Activated CD4-positive, alpha-beta T cell treated with anti-CD3 and anti-CD28 coated beads for 4 hours (primary cell): ENCODE measurements at regions not wholly inside any gene's neighbourhood (a gene's known extent, or its start where the extent isn't known, plus 50 kb on each side); places are given as distances from the start of the nearest gene placed in this dataset.

Source experiments
- DNase-seq, 2 donors: peaks; one replicate each; pipeline ENCODE4 v3.0.0-alpha.2; 2020

DNA sequence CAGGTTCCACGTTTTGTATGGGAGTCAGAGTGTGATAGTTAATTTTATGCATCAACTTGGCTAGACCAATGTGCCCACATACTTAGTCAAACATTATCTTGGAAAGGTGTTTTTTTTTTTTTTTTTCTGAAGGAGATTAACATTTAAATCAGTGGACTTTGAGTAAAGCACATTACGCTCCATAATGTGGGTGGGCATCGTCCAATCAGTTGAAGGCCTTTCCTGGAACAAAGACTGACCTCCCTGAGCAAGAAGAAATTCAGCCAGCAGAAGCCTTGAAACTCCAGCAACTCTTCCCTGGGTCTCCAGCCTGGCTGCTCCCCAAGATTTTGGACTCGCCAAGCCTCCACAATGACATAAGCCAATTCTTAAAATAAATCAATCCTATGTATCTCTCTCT is 711.4 kb downstream of the MTRR start:
- no peak for DNase-seq

DNA sequence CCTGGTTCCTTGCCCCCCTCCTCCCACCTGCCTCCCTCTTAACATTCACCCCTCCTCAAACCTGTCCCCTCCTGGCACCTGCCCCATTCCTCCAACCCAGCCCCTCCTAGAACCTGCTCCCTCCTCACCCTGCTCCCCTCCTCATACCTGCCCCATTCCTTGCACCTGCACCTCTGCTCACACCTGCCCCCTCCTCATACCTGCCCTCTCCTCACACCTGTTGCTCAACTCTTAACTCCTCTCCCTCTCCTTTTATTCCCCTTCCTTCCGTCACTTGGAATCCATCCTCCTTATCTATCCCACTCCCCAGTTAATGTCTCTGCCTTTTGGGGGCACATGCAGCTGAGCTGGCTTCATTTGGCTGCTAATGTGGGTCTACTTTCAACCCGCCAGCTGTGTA is 712.1 kb downstream of the MTRR start:
- no peak for DNase-seq

DNA sequence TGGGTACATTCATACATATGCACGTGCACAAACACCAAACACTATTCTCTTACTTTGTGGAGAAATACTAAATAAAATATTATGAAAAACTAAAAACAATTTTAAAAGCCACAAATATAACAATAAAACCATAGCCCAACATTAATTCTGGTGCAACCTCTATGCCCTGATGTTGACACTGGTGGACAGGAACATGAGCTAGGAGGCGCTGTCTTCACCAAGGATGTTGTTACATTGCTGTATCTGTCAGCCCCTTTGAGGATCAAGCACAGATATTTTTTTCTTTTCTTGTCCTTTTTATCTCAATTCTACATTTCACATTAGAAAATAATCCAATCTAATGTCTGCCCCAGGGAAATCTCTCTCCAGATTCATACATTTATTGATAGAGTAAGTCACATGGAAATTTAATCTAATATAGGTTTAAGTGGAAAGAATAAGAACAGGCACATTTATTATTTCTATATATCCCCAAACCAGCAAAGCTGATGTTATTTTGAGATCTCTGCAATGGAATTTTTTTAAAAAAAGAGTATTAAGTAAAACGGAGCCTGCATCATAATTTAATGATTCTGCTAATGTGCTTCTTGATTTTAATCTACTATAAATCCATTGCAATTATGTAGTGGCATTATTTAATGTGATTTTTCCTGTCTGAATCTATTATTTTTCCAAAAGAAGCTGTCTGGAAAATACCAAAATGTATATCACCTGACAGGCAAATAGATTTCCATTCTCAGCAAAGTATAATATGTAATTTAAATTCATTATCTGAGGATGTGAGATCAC is 716.5 kb downstream of the MTRR start:
- no peak for DNase-seq

DNA sequence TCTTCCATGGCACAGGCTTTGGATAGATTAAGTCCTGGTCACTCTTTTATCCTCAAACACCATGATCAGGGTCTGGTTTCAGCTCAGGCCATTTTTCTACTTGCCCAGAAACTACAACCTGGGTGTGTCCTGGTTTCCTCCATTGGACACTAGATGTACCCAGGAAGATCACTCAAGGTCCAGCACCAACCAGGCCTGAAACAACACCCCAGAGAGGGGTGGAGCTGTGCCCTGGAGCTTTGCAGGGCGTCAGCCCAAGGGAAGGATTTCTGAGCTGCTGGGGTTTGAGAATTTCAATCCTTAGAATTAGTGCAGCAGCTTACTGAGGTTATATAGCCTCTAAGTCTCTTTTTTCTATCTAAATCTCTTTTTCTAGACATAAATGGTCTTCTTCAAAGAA is 722.0 kb downstream of the MTRR start:
- no peak for DNase-seq

DNA sequence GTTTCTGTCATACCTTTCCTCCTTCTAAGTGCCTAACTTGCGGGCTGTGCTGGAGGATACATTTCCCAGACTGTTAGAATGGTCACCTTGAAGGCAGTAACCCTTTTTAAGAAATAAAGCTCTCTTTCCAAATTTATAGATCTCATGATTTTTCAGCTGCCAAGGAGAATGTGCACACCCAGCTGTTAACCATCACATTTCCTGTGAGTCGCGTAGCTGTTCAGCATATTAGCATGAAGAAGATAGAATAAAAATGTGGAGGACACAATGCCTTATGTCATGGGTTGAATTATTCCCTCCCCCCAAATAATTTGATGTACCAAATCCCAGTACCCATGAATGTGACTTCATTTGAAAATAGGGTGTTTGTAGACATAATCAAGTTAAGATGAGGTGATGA is 729.4 kb downstream of the MTRR start:
- no peak for DNase-seq

DNA sequence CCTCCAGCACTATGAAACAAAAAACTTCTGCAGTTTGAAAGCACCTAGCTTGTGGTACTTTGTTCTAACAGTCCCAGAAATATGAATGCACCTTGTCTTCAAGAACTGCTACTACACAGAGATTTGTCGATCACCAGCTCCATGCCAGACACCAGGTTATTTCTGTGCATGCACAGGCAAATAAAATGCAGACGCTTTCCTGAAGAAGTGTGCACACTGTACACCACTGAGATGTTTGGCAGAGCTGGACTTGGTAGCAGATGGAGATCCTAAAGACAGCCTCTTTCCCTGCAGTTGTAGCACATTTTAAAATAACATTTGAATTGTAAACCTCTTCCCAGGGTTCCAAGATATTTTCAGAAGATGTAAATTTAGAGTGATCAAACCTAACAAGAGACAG is 730.0 kb downstream of the MTRR start:
- no peak for DNase-seq

DNA sequence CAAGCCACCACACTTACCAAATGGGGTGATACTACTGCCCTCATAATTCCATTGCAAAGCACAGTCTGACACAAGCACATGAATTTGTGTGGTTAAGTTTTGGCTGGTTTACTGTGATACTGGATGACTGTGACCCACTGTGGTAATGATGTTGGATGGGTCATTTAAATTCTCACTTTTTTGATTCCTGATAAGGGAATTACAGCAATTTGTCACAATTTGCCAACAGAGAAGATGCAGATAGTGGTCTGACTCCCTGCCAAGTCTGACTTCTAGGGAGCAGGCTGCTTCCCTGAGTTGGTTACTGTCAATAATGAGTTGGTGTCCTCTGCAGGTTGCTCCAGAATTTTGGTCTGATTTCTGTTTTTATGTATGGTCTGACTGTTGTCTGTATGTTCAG is 731.9 kb downstream of the MTRR start:
- no peak for DNase-seq

DNA sequence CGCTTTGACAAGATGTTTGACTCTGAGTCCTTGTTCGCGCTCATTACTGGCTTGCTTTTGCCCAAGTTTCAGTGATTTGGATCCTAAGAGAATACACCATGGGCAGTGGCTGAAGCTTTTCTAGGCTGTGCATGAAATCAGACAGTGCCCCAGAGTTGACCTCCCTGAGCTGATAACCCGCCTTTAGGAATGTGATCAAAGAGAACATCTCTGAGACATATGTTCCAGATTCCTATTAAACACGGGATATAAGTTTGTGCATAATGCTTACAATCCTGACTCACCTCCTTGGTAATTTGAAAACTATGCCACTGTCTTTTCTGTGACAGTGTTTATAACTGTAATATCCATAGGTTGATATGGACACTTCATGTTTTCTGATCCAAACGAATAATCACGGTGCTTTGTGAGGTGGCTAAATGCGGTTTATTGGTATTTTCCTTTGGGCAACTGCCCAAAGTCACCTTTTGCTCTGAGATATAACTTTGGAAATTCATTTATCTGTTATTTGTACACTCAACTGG is 732.9 kb downstream of the MTRR start:
- DNase-seq: no peak

DNA sequence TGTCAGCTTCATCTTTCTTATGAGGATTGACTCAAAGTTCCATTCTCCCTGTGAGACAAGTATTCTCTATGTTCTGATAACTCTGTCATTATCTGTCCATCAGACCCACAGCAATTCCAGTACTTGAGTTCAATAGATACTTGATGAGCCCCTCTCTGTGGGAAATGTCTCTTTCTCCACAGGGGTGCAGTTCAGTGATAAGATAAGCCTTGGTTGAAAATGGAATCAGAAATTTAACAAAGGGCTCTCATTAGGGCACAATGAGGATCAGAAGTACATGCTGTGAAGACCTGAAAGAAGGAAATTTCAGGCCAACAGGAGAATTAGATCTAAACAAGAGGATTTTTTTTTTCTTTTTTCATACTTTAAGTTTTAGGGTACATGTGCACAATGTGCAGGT is 737.3 kb downstream of the MTRR start:
- DNase-seq: no peak

DNA sequence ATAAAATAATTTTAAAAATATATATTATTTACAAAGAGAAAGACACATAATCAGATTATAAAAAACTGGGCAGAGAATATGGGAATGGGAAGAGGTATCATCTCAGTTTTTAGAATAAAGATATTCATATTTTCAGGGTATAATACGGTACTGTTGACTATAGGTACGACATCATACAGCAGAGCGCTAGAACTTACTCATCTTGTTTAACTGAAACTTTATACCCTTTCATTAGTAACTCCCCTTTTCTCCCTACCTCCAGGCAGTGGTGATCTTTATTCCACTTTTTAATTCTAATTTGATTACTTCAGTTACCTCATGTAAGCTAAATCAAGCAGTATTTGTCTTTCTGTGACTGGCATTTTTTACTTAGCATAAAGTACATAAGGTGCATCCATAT is 742.1 kb downstream of the MTRR start:
- DNase-seq: no peak

DNA sequence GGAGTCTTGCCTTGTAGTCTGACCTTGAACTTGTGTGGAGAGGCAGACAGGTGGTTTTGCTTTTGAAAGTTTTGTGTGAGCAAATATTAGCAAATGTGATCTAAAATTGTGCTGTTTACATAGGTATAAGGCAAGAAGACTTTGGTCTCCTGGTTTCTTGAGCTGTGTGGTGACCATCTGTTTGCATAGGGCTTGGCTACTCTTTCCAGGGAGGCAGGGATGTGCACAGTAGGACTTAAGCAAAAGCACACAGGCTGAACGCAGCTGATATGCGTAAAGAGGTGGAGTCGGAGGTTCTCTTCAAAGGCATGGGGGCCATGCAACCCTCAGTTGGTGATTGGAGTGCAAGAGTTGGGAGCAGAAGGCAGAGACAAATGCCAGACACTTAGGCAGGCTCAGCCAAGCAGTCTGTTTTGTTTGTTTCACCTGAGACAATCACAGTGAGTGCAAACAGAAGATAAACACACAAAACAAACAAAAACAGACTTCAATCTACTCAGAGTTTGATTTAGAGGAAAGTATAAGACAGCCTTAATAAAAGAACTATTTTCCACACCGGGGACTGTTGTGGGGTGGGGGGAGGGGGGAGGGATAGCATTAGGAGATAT is 744.2 kb downstream of the MTRR start:
- DNase-seq: no peak

DNA sequence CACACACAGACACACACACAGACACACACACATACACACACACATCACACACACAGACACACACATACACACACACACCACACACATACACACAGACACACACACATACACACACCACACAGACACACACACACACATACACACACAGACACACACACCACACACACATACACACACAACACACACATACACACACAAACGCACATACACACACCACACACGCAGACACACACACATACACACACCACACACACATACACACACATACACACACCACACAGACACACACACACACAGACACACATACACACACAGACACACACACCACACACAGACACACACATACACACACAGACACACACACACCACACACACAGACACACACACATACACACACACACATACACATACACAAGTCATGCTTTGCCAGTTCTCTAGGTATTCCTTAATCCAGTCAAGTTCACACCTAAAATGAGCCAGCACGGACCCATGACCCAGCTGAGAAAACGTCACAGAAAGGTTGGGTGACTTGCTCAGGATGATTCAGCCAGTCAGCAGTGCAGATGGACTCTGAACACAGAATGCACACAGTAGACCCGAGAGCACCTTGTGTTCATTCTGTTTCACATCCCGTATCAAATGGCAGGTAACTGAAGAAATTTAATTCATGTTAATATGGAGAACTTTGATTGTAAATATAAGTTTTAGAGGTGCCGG is 746.4 kb downstream of the MTRR start:
- DNase-seq: no peak

DNA sequence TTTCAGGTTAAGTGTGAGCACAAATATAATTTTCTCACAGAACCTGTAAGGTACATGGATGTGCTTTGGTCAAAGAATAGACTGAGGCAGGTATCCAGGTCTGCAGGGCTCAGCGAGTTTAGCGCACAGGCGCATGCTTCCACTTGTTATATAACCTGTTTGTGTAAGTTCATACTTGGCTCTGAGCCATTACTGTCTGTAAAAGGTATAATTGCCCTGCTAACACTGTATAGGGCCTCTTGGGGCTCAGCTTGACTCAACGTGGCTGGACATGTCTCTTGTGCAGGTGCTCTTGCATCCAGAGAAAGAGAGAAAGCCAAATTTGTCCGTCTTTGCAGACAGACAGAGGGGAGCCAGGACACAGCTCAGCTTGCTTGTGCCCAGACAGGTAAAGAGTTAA is 759.6 kb downstream of the MTRR start:
- DNase-seq: no peak

DNA sequence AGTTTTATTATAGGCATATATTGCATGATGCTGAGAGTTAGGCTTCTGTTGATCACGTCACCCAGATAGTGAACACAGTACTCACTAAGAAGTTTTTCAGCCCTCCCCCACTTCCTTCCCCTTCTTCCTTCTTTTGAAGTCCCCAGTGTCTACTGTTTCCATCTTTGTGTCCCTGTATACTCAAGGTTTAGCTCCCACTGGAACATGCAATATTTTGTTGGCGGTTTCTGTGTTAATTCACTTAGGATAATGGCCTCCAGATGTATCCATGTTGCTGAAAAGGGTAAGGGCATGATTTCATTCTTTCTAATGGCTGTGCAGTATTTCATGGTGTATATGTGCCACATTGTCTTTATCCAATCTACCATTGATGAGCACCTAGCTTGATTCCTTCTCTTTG is 764.3 kb downstream of the MTRR start:
- no peak for DNase-seq

DNA sequence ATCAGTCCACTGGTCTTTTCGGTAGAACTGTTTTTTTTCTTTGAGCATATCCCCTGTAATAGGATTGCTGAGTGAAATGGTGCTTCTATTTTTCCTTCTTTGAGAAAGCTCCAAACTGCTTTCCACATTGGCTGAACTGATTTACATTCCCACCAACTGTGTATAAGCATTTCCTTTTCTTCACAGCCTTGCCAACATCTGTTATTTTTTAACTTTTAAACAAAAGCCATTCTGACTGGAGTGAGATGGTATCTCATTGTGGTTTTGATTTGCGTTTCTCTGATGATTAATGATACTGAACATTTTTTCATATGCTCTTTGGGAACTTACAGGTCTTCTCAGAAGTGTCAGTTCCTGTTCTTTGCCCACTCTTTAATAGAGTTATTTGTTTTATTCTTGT is 764.7 kb downstream of the MTRR start:
- no peak for DNase-seq

DNA sequence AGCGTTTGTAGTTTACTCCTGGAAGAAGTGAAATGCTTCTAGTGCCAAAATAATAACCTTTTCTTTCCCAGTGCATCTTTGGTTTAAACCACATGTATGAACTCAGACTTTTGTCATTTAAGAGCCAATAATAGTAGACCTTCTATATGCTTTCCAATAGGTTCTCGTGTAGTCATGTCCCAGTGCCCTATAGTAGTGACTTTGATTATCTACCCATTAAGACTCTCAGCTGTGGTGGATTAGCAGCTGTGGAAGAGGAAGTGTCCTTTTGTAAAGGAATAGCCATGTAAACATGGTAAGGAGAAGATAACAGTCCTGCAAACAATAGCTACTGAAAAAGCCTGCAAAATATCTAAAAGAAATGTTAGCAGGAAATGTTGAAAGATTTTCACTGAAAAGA is 765.3 kb downstream of the MTRR start:
- DNase-seq: no peak

DNA sequence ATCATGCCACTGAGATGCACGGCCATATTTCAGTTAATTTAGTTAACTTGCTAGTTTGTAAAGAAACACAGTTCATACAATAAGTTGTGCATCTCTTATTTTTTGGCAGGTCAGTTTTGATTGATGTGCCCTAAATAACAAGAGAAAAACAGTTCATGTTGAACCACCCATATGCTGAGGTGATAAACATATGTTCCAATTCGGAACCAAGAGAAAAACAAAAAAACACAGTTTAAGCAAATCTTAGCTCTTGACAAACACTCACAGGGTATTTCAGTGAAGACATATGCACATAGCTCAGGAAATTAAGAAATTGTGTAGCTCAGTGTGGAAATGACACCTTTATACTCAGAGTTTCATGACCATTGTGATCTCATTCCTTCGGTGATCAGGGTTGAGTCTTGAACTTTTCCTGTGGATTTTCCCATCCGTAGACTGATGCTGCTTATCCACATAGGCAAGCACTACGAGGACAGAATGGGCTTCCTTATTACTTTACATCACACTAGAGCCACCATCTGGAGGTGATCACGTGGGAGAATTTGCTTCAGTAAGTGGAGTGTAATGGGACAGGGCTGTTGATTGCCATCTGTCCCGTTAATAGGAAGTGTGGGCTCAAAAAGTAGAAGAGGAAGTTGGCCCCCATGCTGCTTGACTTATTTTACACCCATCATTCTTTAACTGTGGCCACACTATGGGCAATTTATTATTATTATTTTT is 773.0 kb downstream of the MTRR start:
- no peak for DNase-seq

DNA sequence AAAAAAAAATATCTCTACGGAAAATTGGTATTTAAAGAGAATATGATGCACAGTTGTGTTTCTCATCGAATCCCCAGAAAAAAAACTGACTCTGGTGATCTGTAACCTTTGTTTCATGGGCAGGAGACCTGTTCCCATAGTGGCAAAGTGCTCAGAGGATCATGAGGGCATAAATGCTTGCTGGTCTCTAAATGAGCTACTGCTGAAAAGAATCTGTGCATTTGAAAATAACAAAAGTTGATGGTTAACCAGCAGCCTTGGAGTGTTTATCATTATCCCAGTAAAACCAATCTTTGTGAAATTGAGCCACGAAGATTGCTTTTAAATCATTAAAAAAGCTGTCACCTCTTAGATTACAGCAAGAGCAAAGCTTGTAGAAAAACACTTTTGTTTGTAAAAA is 775.4 kb downstream of the MTRR start:
- DNase-seq: no peak

DNA sequence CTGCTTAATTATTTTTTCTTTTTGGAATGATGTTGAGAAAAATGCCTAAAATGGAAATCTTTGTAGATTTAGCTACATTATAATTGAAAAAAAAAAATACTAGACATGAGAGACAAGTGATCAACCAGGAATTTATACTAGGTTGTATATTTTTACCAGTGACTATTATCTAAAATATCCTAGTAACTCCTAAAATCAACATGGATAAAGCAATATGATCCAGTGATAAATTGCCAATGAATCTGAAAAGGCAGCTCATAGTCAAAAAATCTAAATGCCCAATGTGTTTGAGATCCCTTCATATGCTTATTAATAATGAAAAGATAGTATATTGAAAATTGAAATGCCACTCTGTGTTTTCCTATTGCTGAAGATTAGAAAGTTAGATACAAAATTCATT is 778.2 kb downstream of the MTRR start:
- DNase-seq: no peak

DNA sequence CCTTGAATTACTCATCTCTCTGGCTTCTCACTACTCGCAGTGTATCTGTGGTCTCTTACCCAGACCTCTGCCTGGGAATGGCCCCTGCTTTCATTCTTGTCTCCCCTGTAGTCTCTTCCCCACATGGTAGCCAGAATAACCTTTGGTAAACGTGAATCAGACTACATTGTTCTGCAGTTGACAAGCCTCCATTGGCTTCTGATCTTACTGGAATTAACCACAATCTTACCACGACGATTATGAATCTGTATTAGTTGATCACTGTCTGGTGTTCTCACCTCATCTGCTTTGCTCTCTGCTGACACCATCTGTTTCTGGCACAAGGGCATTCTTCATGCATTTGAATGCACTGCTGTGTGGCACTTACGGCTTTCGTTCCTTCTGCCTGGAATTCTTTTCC is 781.2 kb downstream of the MTRR start:
- no peak for DNase-seq

DNA sequence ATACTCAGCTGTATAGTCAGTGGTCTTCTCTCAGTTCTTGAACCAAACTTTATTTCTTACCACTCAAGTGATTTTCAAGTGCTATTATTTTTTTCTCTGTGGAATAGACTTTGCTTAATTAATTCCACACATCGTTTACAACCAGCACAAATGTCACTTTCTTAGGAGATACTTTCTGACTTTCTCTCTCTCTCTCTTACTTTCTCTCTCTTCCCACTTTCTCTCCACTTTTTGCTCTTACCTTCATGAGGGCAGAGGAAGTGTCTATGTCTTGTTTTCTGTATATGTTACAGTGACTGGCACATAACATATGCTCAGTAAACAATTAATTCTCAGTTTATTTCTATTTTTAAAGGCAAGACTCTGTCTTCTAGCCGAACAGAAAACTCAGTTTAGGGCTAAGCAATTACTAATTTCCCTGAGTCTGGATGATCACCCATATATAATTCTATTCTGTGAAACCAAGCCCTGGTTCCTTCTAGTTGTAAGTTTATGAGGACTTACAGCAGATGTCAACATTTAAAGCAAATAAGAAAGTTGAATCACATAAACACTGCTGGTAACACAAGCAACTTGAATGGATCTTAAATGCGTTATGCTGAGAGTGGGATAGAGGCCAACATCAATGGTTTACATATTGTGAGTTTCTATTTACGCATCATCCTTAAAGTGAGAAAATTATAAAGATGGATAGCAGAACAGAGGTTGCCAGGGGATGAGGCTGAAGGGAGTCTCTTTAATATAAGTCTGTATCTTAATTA is 791.4 kb downstream of the MTRR start:
- DNase-seq: no peak

DNA sequence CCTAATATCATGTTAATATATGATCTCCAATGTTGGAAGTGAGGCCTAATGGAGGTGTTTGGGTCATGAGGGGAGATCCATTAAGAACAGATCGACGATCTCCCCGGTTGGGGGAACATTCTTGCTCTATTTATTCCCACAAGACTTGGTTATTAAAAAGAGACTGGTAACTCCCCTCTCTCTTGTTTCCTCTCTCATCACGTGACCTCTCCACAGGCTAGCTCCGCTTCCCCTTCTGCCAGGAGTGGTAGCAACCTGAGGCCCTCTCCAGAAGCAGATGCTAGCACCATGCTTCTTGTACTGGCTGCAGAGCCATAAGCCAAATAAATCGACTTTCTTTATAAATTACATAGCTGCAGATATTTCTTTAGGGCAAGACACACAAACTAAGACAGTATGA is 794.4 kb downstream of the MTRR start:
- DNase-seq: no peak

DNA sequence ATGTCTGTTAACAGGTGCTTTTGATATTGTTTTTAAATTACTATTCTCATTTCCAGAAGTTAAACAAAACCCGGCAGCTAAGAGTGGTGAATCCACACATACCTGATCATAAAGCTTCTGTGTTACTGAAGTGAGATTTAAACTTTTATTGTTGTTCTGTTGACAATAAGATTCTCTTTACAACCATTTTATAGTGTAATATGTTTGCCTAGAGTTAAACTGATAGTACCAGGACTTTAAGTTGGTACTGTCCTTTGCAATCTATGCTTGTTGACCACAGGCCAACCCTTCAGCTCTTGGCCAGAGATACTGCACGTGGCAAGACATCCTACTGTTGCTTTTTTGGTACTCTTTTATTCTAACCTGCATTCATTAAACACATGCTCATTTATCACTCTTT is 806.2 kb downstream of the MTRR start:
- no peak for DNase-seq
